A549 (cell line): ENCODE measurements at regions not wholly inside any gene's neighbourhood (a gene's known extent, or its start where the extent isn't known, plus 50 kb on each side); places are given as distances from the start of the nearest gene placed in this dataset.

Experiments used
- ATAC-seq, 2 experiments: fragments of 200-7000 bp in 1 of 2; fragments of >200 bp in 1 of 2; cut with Nextera tagmentation in 1 of 2; cut with Tn5 transposase in 1 of 2; 3 replicates each; pipeline versions ENCODE4 v1.8.0 to v1.9.1; 2018 to 2020; ENCODE audit warnings: mild to moderate bottlenecking in 1 of 2, moderate library complexity in 1 of 2
- CTCF ChIA-PET: fragments of 300-600 bp; sonication (Branson Sonifier 250); formaldehyde crosslinking; extraction: SDS; loops from one replicate; lab custom pipeline; 2021; ENCODE audit warnings: antibody characterized with exemption, inconsistent platforms; lab: Yijun Ruan, JAX
- POLR2A ChIA-PET: fragments of 350-600 bp; formaldehyde crosslinking; extraction: SDS; loops from one replicate; lab custom pipeline; 2021; ENCODE audit warnings: antibody characterized with exemption, inconsistent platforms; lab: Yijun Ruan, JAX
- DNase-seq, 2 experiments: peaks; one replicate each; pipeline versions ENCODE4 v3.0.0 to v3.0.0-alpha.2; 2011 to 2016; ENCODE audit warnings: low read depth in 1 of 2, low spot score in 1 of 2
- FAIRE-seq: peaks from 2 replicates; lab custom pipeline; 2011; peaks lifted over from hg19 to GRCh38; lab: Jason Lieb, UNC
- H3K27ac ChIP-seq, 2 experiments: fragments of >200 bp; sonication (Bioruptor Twin); formaldehyde crosslinking; 3 replicates each; pipeline ENCODE4 v1.5.1; 2016 to 2017
- H3K4me1 ChIP-seq: fragments of >200 bp; sonication (Bioruptor Twin); formaldehyde crosslinking; 3 replicates; pipeline ENCODE4 v1.6.1; 2016
- H3K4me2 ChIP-seq: fragments of >200 bp; sonication (Bioruptor Twin); formaldehyde crosslinking; 3 replicates; pipeline ENCODE4 v1.6.1; 2016
- H3K4me3 ChIP-seq: fragments of >200 bp; sonication (Bioruptor Twin); formaldehyde crosslinking; 3 replicates; pipeline ENCODE4 v1.5.1; 2016
- H3K9me3 ChIP-seq: fragments of >200 bp; sonication (Bioruptor Twin); formaldehyde crosslinking; 3 replicates; pipeline ENCODE4 v1.6.1; 2016
- CBX2 ChIP-seq: fragments of 200-600 bp; sonication (generic); IDR thresholded peaks from 2 replicates; pipeline ENCODE4 v1.6.1; 2016; ENCODE audit warnings: low read depth, mild to moderate bottlenecking, borderline replicate concordance
- CEBPB ChIP-seq, 2 experiments: fragments of >200 bp in 1 of 2; sonication (Bioruptor Twin) in 1 of 2; formaldehyde crosslinking in 1 of 2; IDR thresholded peaks; 2 replicates each; pipeline ENCODE4 v1.6.1; 2012 to 2016
- EHF ChIP-seq: fragments of 250-450 bp; sonication (Bioruptor Pico); IDR thresholded peaks from 2 replicates; pipeline ENCODE4 v1.5.0; 2020; ENCODE audit warnings: mild to moderate bottlenecking
- FOSL2 ChIP-seq, 2 experiments: fragments of 450-650 bp in 1 of 2; fragments of >200 bp in 1 of 2; sonication (Bioruptor Twin) in 1 of 2; formaldehyde crosslinking; IDR thresholded peaks; 2 replicates each; pipeline versions ENCODE4 v1.5.0 to v1.6.1; 2016 to 2020; ENCODE audit warnings: mild to moderate bottlenecking in 1 of 2, moderate library complexity in 1 of 2
- GATA3 ChIP-seq: IDR thresholded peaks from 2 replicates; pipeline ENCODE4 v1.6.1; 2012; ENCODE audit warnings: borderline replicate concordance
- HDAC2 ChIP-seq: fragments of 200-600 bp; sonication (generic); IDR thresholded peaks from 2 replicates; pipeline ENCODE4 v1.6.1; 2016
- HOXA7 ChIP-seq: fragments of 250-450 bp; sonication (Bioruptor Pico); IDR thresholded peaks from 2 replicates; pipeline ENCODE4 v1.5.0; 2020; ENCODE audit warnings: mild to moderate bottlenecking, moderate library complexity
- JUN ChIP-seq, 2 experiments: fragments of >200 bp; sonication (Bioruptor Twin); formaldehyde crosslinking; IDR thresholded peaks; 2 replicates in 1 of 2; 3 replicates in 1 of 2; pipeline ENCODE4 v1.6.1; 2016 to 2017
- NR3C1 ChIP-seq: fragments of >200 bp; sonication (Bioruptor Twin); formaldehyde crosslinking; IDR thresholded peaks from 3 replicates; pipeline ENCODE4 v1.6.1; 2017
- PHF8 ChIP-seq: fragments of 200-600 bp; sonication (generic); IDR thresholded peaks from 2 replicates; pipeline ENCODE4 v1.6.1; 2016; ENCODE audit warnings: low read depth, mild to moderate bottlenecking, antibody characterized with exemption, moderate library complexity, borderline replicate concordance
- RARB ChIP-seq: fragments of 250-450 bp; sonication (Bioruptor Pico); IDR thresholded peaks from 2 replicates; pipeline ENCODE4 v1.8.0; 2021; ENCODE audit warnings: mild to moderate bottlenecking, moderate library complexity
- RFX5 ChIP-seq: fragments of 450-650 bp; IDR thresholded peaks from 2 replicates; pipeline ENCODE4 v1.7.1; 2014; ENCODE audit warnings: antibody characterized with exemption, mild to moderate bottlenecking, moderate library complexity
- SREBF2 ChIP-seq: fragments of 450-650 bp; IDR thresholded peaks from 2 replicates; pipeline ENCODE4 v1.6.1; 2014; ENCODE audit warnings: mild to moderate bottlenecking, moderate library complexity
- ZC3H11A ChIP-seq: fragments of 450-650 bp; IDR thresholded peaks from 2 replicates; pipeline ENCODE4 v1.6.1; 2014; ENCODE audit warnings: antibody characterized with exemption, mild to moderate bottlenecking
- ZFP36 ChIP-seq: fragments of 450-650 bp; IDR thresholded peaks from 2 replicates; pipeline ENCODE4 v1.6.1; 2014; ENCODE audit warnings: borderline replicate concordance; ENCODE audit not compliant: partially characterized antibody
- ZNF302 ChIP-seq: fragments of 250-450 bp; sonication (Bioruptor Pico); IDR thresholded peaks from 2 replicates; pipeline ENCODE4 v1.9.0; 2021; ENCODE audit warnings: inconsistent platforms, mild to moderate bottlenecking, moderate library complexity
- ZSCAN20 ChIP-seq: fragments of 250-450 bp; sonication (Bioruptor Pico); IDR thresholded peaks from 2 replicates; pipeline ENCODE4 v1.8.0; 2022; ENCODE audit warnings: mild to moderate bottlenecking, moderate library complexity
- WGBS: methylation state at CpG from one replicate; pipeline ENCODE4 v1.1.6; 2017; ENCODE audit errors: missing lambda C conversion rate; 5-methylcytosine and 5-hydroxymethylcytosine counted together
- TF ChIP-seq, protein P1 (sequence below): fragments of 150-350 bp; IDR thresholded peaks from 2 replicates; pipeline ENCODE4 v1.6.1; 2014; ENCODE audit warnings: low read depth, mild to moderate bottlenecking, low read length
- TF ChIP-seq, protein P2 (sequence below): fragments of 450-650 bp; IDR thresholded peaks from 2 replicates; pipeline ENCODE4 v1.6.1; 2014; ENCODE audit warnings: antibody characterized with exemption
- TF ChIP-seq, protein P3 (sequence below): IDR thresholded peaks from 2 replicates; pipeline ENCODE4 v1.6.1; 2012

- FAIRE-seq, result no peak
- WGBS, result 29% methylated on average over 2 of the region's 2 CpGs
- CTCF ChIA-PET, result no interaction called here
- no peak for ATAC-seq
- Histone ChIP-seq H3K9me3 (no peaks in the 10 kb centered on the region), H3K4me2 (no peak overlapping the region), H3K4me1 (no peaks in the 10 kb centered on the region), H3K27ac (no peak overlapping the region), H3K4me3 (no peak overlapping the region)
- no peak for DNase-seq
- POLR2A ChIA-PET, result no interaction called here
- TF ChIP-seq NR3C1, result no peak
Measured at GRCh38 chr2:212941361-212941760, 210.1 kb downstream of the IKZF2 start.

- 48% methylated on average over 2 of the region's 2 CpGs for WGBS
- ChIA-PET POLR2A (no interaction called here), CTCF (no interaction called here)
- ATAC-seq (no peak), FAIRE-seq (no peak), DNase-seq (no peak)
- no peak overlapping the region for H3K27ac ChIP-seq
- no peak overlapping the region for H3K4me3 ChIP-seq
- H3K9me3 ChIP-seq, result no peaks in the 10 kb centered on the region
- TF ChIP-seq CBX2, result no peak
- TF ChIP-seq HDAC2, result no peak
- no peak for TF ChIP-seq EHF (CRISPR knock-in tag)
- no peak for TF ChIP-seq ZNF302 (CRISPR knock-in tag)
- TF ChIP-seq ZSCAN20 (CRISPR knock-in tag), result no peak
- TF ChIP-seq, protein P1, sequence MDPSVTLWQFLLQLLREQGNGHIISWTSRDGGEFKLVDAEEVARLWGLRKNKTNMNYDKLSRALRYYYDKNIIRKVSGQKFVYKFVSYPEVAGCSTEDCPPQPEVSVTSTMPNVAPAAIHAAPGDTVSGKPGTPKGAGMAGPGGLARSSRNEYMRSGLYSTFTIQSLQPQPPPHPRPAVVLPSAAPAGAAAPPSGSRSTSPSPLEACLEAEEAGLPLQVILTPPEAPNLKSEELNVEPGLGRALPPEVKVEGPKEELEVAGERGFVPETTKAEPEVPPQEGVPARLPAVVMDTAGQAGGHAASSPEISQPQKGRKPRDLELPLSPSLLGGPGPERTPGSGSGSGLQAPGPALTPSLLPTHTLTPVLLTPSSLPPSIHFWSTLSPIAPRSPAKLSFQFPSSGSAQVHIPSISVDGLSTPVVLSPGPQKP, result no peak
- no peak for TF ChIP-seq RFX5
- no peak for TF ChIP-seq ZC3H11A
- no peak for TF ChIP-seq HOXA7 (CRISPR knock-in tag)
- no peak for TF ChIP-seq SREBF2
- TF ChIP-seq, protein P2, sequence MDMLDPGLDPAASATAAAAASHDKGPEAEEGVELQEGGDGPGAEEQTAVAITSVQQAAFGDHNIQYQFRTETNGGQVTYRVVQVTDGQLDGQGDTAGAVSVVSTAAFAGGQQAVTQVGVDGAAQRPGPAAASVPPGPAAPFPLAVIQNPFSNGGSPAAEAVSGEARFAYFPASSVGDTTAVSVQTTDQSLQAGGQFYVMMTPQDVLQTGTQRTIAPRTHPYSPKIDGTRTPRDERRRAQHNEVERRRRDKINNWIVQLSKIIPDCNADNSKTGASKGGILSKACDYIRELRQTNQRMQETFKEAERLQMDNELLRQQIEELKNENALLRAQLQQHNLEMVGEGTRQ, result no peak
- TF ChIP-seq CEBPB (IDR thresholded peaks at IDR 0.05), result no peak
- H3K4me1 ChIP-seq, result no peaks in the 10 kb centered on the region
- H3K4me2 ChIP-seq, result no peak overlapping the region
Measured at GRCh38 chr2:212940816-212941215, 210.6 kb downstream of the IKZF2 start.

DNA sequence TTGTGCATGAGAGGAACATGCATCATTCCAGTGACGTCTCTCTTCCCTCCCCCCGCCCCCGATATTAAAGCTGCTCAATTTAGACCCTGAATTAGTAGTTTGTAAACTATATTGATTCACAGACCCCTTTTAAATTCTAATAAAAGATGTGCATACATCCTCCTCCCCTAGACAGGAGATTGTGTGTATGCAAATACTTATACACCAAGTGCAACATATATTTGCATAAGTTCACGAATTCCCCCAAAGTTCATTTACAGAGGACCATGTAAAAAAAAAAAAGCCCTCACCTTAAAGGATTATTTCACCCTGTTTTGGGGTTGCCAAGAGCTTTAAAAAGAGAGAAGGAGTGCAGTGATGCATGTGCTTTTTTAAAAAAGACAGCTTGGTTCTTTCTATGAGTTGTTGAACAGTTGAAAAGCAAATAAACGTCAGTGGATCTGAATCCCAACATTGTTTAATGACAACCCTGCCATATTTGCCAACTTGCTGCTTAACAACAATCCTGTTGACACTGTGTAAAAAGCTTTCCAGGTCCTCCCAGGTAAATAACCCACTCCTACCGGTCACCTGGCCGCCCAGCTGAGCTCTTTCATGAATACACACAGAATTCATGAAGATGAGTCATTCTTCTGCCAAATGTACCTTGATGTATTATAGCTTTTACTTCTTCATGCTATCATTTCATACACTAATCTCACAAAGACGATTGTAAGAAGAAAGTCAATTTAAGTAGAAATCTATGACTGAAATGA lies 211.5 kb downstream of the IKZF2 start:
- TF ChIP-seq FOSL2 (IDR thresholded peaks at IDR 0.05) (no peak), FOSL2 (CRISPR knock-in tag; IDR thresholded peaks at IDR 0.05) (0 out of 2 replicates have a peak, but pooled peaks have one; percentile 10), GATA3 (no peak), ZC3H11A (no peak), JUN (IDR thresholded peaks at IDR 0.05) (no peak), PHF8 (no peak), RARB (CRISPR knock-in tag) (no peak), ZFP36 (no peak)
- TF ChIP-seq, protein P3, sequence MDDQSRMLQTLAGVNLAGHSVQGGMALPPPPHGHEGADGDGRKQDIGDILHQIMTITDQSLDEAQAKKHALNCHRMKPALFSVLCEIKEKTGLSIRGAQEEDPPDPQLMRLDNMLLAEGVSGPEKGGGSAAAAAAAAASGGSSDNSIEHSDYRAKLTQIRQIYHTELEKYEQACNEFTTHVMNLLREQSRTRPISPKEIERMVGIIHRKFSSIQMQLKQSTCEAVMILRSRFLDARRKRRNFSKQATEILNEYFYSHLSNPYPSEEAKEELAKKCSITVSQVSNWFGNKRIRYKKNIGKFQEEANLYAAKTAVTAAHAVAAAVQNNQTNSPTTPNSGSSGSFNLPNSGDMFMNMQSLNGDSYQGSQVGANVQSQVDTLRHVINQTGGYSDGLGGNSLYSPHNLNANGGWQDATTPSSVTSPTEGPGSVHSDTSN, result no peak
- peak in 1 of 2 experiments; percentile 20 for DNase-seq
- Histone ChIP-seq H3K4me1 (no peaks in the 10 kb centered on the region), H3K4me3 (no peak overlapping the region), H3K9me3 (no peaks in the 10 kb centered on the region), H3K4me2 (peak overlapping the region; percentile 32; the same call in 2 of the 3 replicates), H3K27ac (no peak overlapping the region)
- FAIRE-seq, result no peak
- ATAC-seq, result no peak
- 19% methylated on average over 8 of the region's 8 CpGs for WGBS
- ChIA-PET CTCF (no interaction called here), POLR2A (interaction anchor here (0.7 kb wide), 1 partner anchor 19 kb away, joined by 3 read pairs; no protein-coding TSS in a partner anchor)
